IMR-90 (cell line): ENCODE measurements at regions not wholly inside any gene's neighbourhood (a gene's known extent, or its start where the extent isn't known, plus 50 kb on each side); places are given as distances from the start of the nearest gene placed in this dataset.

Source experiments
- ATAC-seq: fragments of 200-7000 bp; cut with Tn5 transposase; 2 replicates; pipeline ENCODE4 v1.9.1; 2020; ENCODE audit warnings: low read depth, mild to moderate bottlenecking, moderate library complexity
- BruUV-seq: library from RNA; stranded (reverse); fragments of 400-500 nt; replicated peaks from 2 replicates; lab custom pipeline; 2021; lab: Mats Ljungman, UMichigan
- CTCF ChIA-PET: fragments of 300-600 bp; formaldehyde crosslinking; extraction: SDS; loops from one replicate; lab custom pipeline; 2021; ENCODE audit warnings: antibody characterized with exemption; lab: Yijun Ruan, JAX
- POLR2A ChIA-PET: fragments of 300-600 bp; sonication (Branson Sonifier 250); formaldehyde crosslinking; loops from one replicate; lab custom pipeline; 2022; ENCODE audit warnings: antibody characterized with exemption; ENCODE audit not compliant: unreplicated experiment; lab: Charles Lee
- DNase-seq: peaks from one replicate; pipeline ENCODE4 v3.0.0; 2013
- H2AFZ ChIP-seq: replicated peaks from 2 replicates; pipeline ENCODE3; 2013; ENCODE audit warnings: low read length, mild to moderate bottlenecking; ENCODE audit not compliant: poor library complexity
- H2AK5ac ChIP-seq: 2 replicates; pipeline ENCODE4 v1.6.1; 2013; ENCODE audit warnings: low read depth, low read length, inconsistent platforms
- H2AK9ac ChIP-seq: replicated peaks from 2 replicates; pipeline ENCODE3; 2013; ENCODE audit warnings: mild to moderate bottlenecking, low read depth, low read length, moderate library complexity; ENCODE audit not compliant: poor library complexity
- H2BK120ac ChIP-seq: 2 replicates; pipeline ENCODE4 v1.6.1; 2013; ENCODE audit warnings: low read depth, low read length, inconsistent platforms
- H2BK15ac ChIP-seq: 3 replicates; pipeline ENCODE4 v1.6.1; 2013; ENCODE audit warnings: low read depth, low read length, inconsistent platforms
- H2BK20ac ChIP-seq: 2 replicates; pipeline ENCODE4 v1.6.1; 2013; ENCODE audit warnings: low read depth, mild to moderate bottlenecking, inconsistent platforms, low read length, moderate library complexity
- H2BK5ac ChIP-seq: 2 replicates; pipeline ENCODE4 v1.6.1; 2013; ENCODE audit warnings: mild to moderate bottlenecking, low read depth, low read length, inconsistent platforms; ENCODE audit not compliant: poor library complexity, severe bottlenecking
- H3K14ac ChIP-seq: replicated peaks from 2 replicates; pipeline ENCODE4 v1.6.1; 2013; ENCODE audit warnings: low read depth, low read length, inconsistent platforms
- H3K18ac ChIP-seq: 2 replicates; pipeline ENCODE4 v1.6.1; 2013; ENCODE audit warnings: low read depth, low read length, control low read depth
- H3K23ac ChIP-seq: 2 replicates; pipeline ENCODE4 v1.6.1; 2013; ENCODE audit warnings: low read depth, low read length, inconsistent platforms
- H3K27ac ChIP-seq: 2 replicates; pipeline ENCODE4 v1.5.1; 2013; ENCODE audit warnings: mild to moderate bottlenecking, control low read depth, low read length; ENCODE audit not compliant: insufficient read depth
- H3K27me3 ChIP-seq: 2 replicates; pipeline ENCODE4 v1.6.1; 2013; ENCODE audit warnings: low read length; ENCODE audit not compliant: control insufficient read depth, insufficient read depth
- H3K36me3 ChIP-seq: 2 replicates; pipeline ENCODE4 v1.6.1; 2013; ENCODE audit warnings: low read length, mixed read lengths; ENCODE audit not compliant: control insufficient read depth, insufficient read depth
- H3K4ac ChIP-seq: 2 replicates; pipeline ENCODE4 v1.6.1; 2013; ENCODE audit warnings: low read depth, low read length, inconsistent platforms
- H3K4me1 ChIP-seq: 2 replicates; pipeline ENCODE4 v1.6.1; 2013; ENCODE audit warnings: low read length, mixed read lengths; ENCODE audit not compliant: control insufficient read depth, insufficient read depth
- H3K4me2 ChIP-seq: 2 replicates; pipeline ENCODE4 v1.6.1; 2013; ENCODE audit warnings: low read depth, mild to moderate bottlenecking, control low read depth, low read length, moderate library complexity
- H3K4me3 ChIP-seq: 2 replicates; pipeline ENCODE4 v1.5.1; 2013; ENCODE audit warnings: low read depth, mild to moderate bottlenecking, control low read depth, low read length, moderate library complexity; ENCODE audit not compliant: insufficient read depth
- H3K56ac ChIP-seq: 2 replicates; pipeline ENCODE4 v1.6.1; 2013; ENCODE audit warnings: low read length, inconsistent platforms; ENCODE audit not compliant: insufficient read depth; ENCODE audit errors: extremely low read depth
- H3K79me1 ChIP-seq, 2 experiments: 2 replicates each; pipeline ENCODE4 v1.6.1; 2013; ENCODE audit warnings: low read length in 2 of 2, inconsistent platforms in 1 of 2, low read depth in 1 of 2
- H3K9ac ChIP-seq: 2 replicates; pipeline ENCODE4 v1.6.1; 2013; ENCODE audit warnings: low read depth, low read length, control low read depth
- H3K9me1 ChIP-seq: 2 replicates; pipeline ENCODE4 v1.6.1; 2013; ENCODE audit warnings: low read length, inconsistent platforms; ENCODE audit not compliant: insufficient read depth
- H3K9me3 ChIP-seq: 2 replicates; pipeline ENCODE4 v1.6.1; 2013; ENCODE audit warnings: low read length; ENCODE audit not compliant: control insufficient read depth, insufficient read depth
- H4K20me1 ChIP-seq: 2 replicates; pipeline ENCODE4 v1.6.1; 2013; ENCODE audit warnings: low read length, inconsistent platforms; ENCODE audit not compliant: insufficient read depth
- H4K5ac ChIP-seq: 2 replicates; pipeline ENCODE4 v1.6.1; 2013; ENCODE audit warnings: mild to moderate bottlenecking, low read depth, low read length, control low read depth
- H4K8ac ChIP-seq, 2 experiments: 2 replicates each; pipeline ENCODE4 v1.6.1; 2013; ENCODE audit warnings: low read depth in 2 of 2, low read length in 2 of 2, control low read depth in 1 of 2, inconsistent platforms in 1 of 2
- H4K91ac ChIP-seq: 2 replicates; pipeline ENCODE4 v1.6.1; 2013; ENCODE audit warnings: low read depth, low read length, inconsistent platforms; ENCODE audit not compliant: insufficient read depth
- CEBPB ChIP-seq: IDR thresholded peaks from 2 replicates; pipeline ENCODE4 v1.6.1; 2012; ENCODE audit warnings: low read depth, low read length, improper control_type of control experiment
- NFE2L2 ChIP-seq: fragments of 150-350 bp; IDR thresholded peaks from 2 replicates; pipeline ENCODE4 v1.6.1; 2016; ENCODE audit warnings: low read depth, mild to moderate bottlenecking, low read length
- SMC3 ChIP-seq: fragments of 150-350 bp; IDR thresholded peaks from 2 replicates; pipeline ENCODE4 v1.6.1; 2016; ENCODE audit warnings: low read depth, mild to moderate bottlenecking, antibody characterized with exemption, low read length, moderate library complexity
- WGBS, 2 experiments: methylation state at CpG; one replicate each; pipeline versions ENCODE4 v1.1.5 to v1.1.7; 2013; ENCODE audit warnings: missing lambda C conversion rate in 2 of 2; ENCODE audit not compliant: insufficient read length in 1 of 2; ENCODE audit errors: extremely low coverage in 2 of 2; 5-methylcytosine and 5-hydroxymethylcytosine counted together
- dilution Hi-C: fragments of 300-500 bp; cut with HindIII; formaldehyde crosslinking; loops from one replicate; pipeline ENCODE4 v1.14.3; 2018; ENCODE audit warnings: low sequenced_read_pairs; ENCODE audit not compliant: unreplicated experiment
- in situ Hi-C: fragments of 300-500 bp; cut with MboI; formaldehyde crosslinking; loops from 3 replicates; pipeline ENCODE4 v1.14.3; 2019; ENCODE audit warnings: low sequenced_read_pairs, inconsistent platforms, mixed read lengths
- intact Hi-C: fragments of 100-400 bp; cut with micrococcal nuclease; formaldehyde crosslinking; loops from 2 replicates; pipeline ENCODE4 v1.10.0; 2022

DNA sequence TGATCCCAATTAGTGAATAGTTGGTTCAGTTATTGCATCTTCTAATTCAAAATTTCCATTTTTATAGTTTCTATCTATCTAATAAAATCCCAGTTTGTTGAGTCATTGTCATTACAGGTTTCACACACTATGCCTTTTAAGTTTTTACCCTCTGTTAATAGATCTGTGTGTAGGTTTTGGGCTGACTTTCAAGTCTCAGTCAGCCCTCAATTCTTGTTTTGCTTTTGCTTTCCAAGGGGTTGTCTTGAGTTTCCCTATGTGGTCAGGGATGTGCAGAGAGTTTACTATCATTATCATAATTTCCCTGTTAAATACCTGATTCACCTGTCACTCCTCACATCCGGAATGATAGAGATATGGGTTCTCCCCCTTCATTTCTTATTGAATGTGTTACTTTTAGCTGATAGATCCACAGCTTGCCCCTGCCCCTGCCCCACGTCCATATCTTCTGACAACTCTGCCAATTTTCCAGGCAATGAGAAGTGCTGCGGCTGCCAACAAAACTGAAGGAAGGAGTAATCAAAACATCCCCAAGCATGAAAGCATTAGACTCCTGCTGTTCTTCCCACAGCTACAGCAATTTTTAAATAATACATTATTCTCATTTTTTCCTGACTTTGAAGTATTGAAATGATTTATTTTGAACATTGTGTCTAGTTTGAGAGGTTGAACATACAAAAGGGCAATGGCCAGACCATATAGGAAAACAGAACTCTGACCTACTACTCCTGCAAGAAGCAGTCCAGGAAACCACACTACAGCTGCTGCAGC is 1064.8 kb downstream of the SUCLG1 start:
- no peak for DNase-seq
- POLR2A ChIA-PET = no interaction called here

More for the DNA sequence above, 1064.8 kb downstream of the SUCLG1 start:
- Histone ChIP-seq H3K4me1 (no peaks in the 10 kb centered on the region), H3K79me1 (no peaks in the 10 kb centered on the region), H3K56ac (no peak overlapping the region), H3K14ac (no peak overlapping the region), H2AFZ (no peak overlapping the region), H3K4me2 (no peak overlapping the region), H3K36me3 (no peaks in the 10 kb centered on the region), H3K27me3 (no peaks in the 10 kb centered on the region), H2BK120ac (no peak overlapping the region), H3K27ac (no peak overlapping the region), H2BK20ac (no peak overlapping the region), H3K4me3 (no peak overlapping the region), H3K18ac (no peak overlapping the region), H4K20me1 (no peaks in the 10 kb centered on the region), H3K23ac (no peak overlapping the region), H3K9me1 (no peaks in the 10 kb centered on the region), H4K5ac (no peak overlapping the region), H2AK9ac (no peak overlapping the region), H3K9me3 (no peaks in the 10 kb centered on the region), H2BK15ac (no peak overlapping the region), H3K4ac (no peak overlapping the region), H4K91ac (no peak overlapping the region), H3K9ac (no peak overlapping the region), H2BK5ac (no peak overlapping the region), H4K8ac (no peak overlapping the region), H2AK5ac (no peak overlapping the region)
- in situ Hi-C loops = no loop called here
- no CpG with 5 or more reads among the region's 3 CpGs for WGBS, 2 experiments
- no peak for ATAC-seq
- dilution Hi-C loops = no loop called here
- intact Hi-C loops = no loop called here
- CTCF ChIA-PET = no interaction called here
- no peak for TF ChIP-seq CEBPB
- TF ChIP-seq SMC3 = no peak
- no peak for TF ChIP-seq NFE2L2
- no TSS peak for BruUV-seq
